ENCODE measurements at regions not wholly inside any gene's neighbourhood (a gene's known extent, or its start where the extent isn't known, plus 50 kb on each side); places are given as distances from the start of the nearest gene placed in this dataset.

DNA sequence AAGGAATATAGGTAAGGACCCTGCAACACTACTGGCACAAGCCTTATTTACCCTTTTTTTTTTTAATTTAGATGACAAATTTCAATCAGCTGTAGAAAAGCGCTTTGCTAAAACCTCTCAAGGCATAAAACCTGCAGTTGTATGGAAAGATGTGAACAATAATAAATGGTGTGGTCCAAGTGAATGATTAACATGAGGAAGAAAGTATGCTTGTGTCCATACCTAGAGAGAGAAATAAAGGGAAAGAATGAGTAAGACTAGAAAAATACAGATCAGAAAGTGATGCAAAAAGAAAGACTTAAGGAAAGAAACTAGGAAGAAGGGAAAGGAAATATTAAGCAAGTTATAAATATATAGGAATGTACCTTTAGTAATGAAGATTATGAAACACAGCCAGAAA is 119.2 kb upstream of the SCN7A start:
- H4K20me1 ChIP-seq (ENCODE audit: insufficient read depth) = no peaks in the 10 kb centered on the region
- TF ChIP-seq, protein P1, sequence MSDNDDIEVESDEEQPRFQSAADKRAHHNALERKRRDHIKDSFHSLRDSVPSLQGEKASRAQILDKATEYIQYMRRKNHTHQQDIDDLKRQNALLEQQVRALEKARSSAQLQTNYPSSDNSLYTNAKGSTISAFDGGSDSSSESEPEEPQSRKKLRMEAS (IDR thresholded peaks at IDR 0.05; ENCODE audit: low read depth) = no peak
- TF ChIP-seq, protein P2, sequence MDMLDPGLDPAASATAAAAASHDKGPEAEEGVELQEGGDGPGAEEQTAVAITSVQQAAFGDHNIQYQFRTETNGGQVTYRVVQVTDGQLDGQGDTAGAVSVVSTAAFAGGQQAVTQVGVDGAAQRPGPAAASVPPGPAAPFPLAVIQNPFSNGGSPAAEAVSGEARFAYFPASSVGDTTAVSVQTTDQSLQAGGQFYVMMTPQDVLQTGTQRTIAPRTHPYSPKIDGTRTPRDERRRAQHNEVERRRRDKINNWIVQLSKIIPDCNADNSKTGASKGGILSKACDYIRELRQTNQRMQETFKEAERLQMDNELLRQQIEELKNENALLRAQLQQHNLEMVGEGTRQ (IDR thresholded peaks at IDR 0.05; ENCODE audit: borderline replicate concordance, low read depth, low read length) = no peak
- TF ChIP-seq RCOR1 (IDR thresholded peaks at IDR 0.05; ENCODE audit: low read length) (no peak), EP300 (IDR thresholded peaks at IDR 0.05; ENCODE audit: borderline replicate concordance in 1 of 2, low read depth in 1 of 2, low read length in 1 of 2) (no peak), NRF1 (IDR thresholded peaks at IDR 0.05; ENCODE audit: low read depth, low read length) (no peak), FOXJ3 (CRISPR knock-in tag; IDR thresholded peaks at IDR 0.05) (no peak), TCF12 (IDR thresholded peaks at IDR 0.05) (no peak)
- TF ChIP-seq, protein P3, sequence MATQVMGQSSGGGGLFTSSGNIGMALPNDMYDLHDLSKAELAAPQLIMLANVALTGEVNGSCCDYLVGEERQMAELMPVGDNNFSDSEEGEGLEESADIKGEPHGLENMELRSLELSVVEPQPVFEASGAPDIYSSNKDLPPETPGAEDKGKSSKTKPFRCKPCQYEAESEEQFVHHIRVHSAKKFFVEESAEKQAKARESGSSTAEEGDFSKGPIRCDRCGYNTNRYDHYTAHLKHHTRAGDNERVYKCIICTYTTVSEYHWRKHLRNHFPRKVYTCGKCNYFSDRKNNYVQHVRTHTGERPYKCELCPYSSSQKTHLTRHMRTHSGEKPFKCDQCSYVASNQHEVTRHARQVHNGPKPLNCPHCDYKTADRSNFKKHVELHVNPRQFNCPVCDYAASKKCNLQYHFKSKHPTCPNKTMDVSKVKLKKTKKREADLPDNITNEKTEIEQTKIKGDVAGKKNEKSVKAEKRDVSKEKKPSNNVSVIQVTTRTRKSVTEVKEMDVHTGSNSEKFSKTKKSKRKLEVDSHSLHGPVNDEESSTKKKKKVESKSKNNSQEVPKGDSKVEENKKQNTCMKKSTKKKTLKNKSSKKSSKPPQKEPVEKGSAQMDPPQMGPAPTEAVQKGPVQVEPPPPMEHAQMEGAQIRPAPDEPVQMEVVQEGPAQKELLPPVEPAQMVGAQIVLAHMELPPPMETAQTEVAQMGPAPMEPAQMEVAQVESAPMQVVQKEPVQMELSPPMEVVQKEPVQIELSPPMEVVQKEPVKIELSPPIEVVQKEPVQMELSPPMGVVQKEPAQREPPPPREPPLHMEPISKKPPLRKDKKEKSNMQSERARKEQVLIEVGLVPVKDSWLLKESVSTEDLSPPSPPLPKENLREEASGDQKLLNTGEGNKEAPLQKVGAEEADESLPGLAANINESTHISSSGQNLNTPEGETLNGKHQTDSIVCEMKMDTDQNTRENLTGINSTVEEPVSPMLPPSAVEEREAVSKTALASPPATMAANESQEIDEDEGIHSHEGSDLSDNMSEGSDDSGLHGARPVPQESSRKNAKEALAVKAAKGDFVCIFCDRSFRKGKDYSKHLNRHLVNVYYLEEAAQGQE (IDR thresholded peaks at IDR 0.05; ENCODE audit: low read depth, low read length) = no peak
- no peaks in the 10 kb centered on the region; a peak in 1 of 4 replicates for H3K4me1 ChIP-seq (ENCODE audit: control insufficient read depth in 1 of 2, insufficient read depth in 2 of 2, low read depth in 1 of 2, low read length in 1 of 2)
- H3K9ac ChIP-seq = no peak overlapping the region
- H3K4me3 ChIP-seq (ENCODE audit: low read depth in 2 of 2, low read length in 1 of 2) = no peak overlapping the region
- H3K9me3 ChIP-seq = no peaks in the 10 kb centered on the region
- no peaks in the 10 kb centered on the region for H3F3A ChIP-seq (replicated peaks; ENCODE audit: insufficient read depth)
- H3K27me3 ChIP-seq (ENCODE audit: insufficient read depth) = no peaks in the 10 kb centered on the region
- CTCF ChIA-PET = interaction anchor here (1.9 kb wide), 1 partner anchor 74 kb away, joined by 5 read pairs; no protein-coding TSS in a partner anchor
- WGBS (ENCODE audit: low lambda C conversion rate) = 86% methylated on average over 1 of the region's 1 CpG
- POLR2A ChIA-PET = no interaction called here
- no peaks in the 10 kb centered on the region for H3K36me3 ChIP-seq (replicated peaks in 1 of 2; ENCODE audit: control insufficient read depth in 1 of 2, insufficient read depth in 2 of 2, low read length in 1 of 2)
- no peaks in the 10 kb centered on the region for H3K79me2 ChIP-seq (ENCODE audit: insufficient read depth)
- H3K27ac ChIP-seq (ENCODE audit: low read depth in 2 of 2, low read length in 1 of 2) = no peak overlapping the region
- DNase-seq = no peak
- no peaks in the 10 kb centered on the region for H3K9me2 ChIP-seq
- no peak overlapping the region for H2AFZ ChIP-seq (ENCODE audit: low read depth)
- no peak overlapping the region for H3K4me2 ChIP-seq

DNA sequence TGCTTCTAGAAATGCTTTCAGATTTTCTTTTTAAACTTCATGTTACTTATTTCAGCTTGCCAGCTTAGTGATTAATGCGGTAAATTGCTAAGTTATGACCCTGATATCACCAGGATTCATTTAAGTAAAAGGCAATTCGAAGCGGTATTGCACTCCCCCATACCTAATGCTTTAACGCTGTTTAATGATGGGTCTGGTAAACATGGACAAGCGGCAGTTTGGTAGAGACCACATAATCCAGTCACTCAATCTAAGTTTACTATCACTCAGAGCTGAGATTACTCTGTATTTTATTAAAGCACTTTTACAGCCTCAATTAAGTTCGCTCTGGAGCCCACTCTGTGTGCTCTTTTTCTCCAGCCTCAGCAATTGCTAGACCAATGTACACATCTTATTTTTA is 118.2 kb upstream of the SCN7A start:
- TF ChIP-seq RCOR1 (IDR thresholded peaks at IDR 0.05; ENCODE audit: low read length) (no peak), FOXM1 (IDR thresholded peaks at IDR 0.05; ENCODE audit: low read depth) (no peak), ELF1 (IDR thresholded peaks at IDR 0.05) (no peak), MXI1 (IDR thresholded peaks at IDR 0.05; ENCODE audit: low read depth, low read length) (no peak), TCF12 (IDR thresholded peaks at IDR 0.05) (no peak), EZH2phosphoT487 (IDR thresholded peaks at IDR 0.05; ENCODE audit: borderline replicate concordance, low read depth) (no peak), MEF2A (IDR thresholded peaks at IDR 0.05; ENCODE audit: borderline replicate concordance, low read depth) (no peak), SIN3A (IDR thresholded peaks at IDR 0.05; ENCODE audit: borderline replicate concordance, low read depth, low read length) (no peak), GABPA (IDR thresholded peaks at IDR 0.05; ENCODE audit: low read depth) (no peak), GATA2 (CRISPR knock-in tag; IDR thresholded peaks at IDR 0.05) (no peak), TAF1 (IDR thresholded peaks at IDR 0.05; ENCODE audit: borderline replicate concordance, low read depth, low read length) (no peak), NFIC (IDR thresholded peaks at IDR 0.05; ENCODE audit: borderline replicate concordance) (no peak)
- TF ChIP-seq, protein P4, sequence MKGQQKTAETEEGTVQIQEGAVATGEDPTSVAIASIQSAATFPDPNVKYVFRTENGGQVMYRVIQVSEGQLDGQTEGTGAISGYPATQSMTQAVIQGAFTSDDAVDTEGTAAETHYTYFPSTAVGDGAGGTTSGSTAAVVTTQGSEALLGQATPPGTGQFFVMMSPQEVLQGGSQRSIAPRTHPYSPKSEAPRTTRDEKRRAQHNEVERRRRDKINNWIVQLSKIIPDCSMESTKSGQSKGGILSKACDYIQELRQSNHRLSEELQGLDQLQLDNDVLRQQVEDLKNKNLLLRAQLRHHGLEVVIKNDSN (IDR thresholded peaks at IDR 0.05; ENCODE audit: borderline replicate concordance, low read depth) = no peak
- TF ChIP-seq, protein P1 (IDR thresholded peaks at IDR 0.05; ENCODE audit: low read depth) = no peak
- TF ChIP-seq, protein P5, sequence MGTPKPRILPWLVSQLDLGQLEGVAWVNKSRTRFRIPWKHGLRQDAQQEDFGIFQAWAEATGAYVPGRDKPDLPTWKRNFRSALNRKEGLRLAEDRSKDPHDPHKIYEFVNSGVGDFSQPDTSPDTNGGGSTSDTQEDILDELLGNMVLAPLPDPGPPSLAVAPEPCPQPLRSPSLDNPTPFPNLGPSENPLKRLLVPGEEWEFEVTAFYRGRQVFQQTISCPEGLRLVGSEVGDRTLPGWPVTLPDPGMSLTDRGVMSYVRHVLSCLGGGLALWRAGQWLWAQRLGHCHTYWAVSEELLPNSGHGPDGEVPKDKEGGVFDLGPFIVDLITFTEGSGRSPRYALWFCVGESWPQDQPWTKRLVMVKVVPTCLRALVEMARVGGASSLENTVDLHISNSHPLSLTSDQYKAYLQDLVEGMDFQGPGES (IDR thresholded peaks at IDR 0.05; ENCODE audit: low read depth, low read length) = no peak
- Histone ChIP-seq H3K79me2 (ENCODE audit: insufficient read depth) (no peaks in the 10 kb centered on the region), H3F3A (replicated peaks; ENCODE audit: insufficient read depth) (no peaks in the 10 kb centered on the region), H2AFZ (ENCODE audit: low read depth) (no peak overlapping the region), H4K20me1 (ENCODE audit: insufficient read depth) (no peaks in the 10 kb centered on the region), H3K27ac (ENCODE audit: low read depth in 2 of 2, low read length in 1 of 2) (no peak overlapping the region), H3K9me3 (no peaks in the 10 kb centered on the region), H3K9ac (no peak overlapping the region), H3K4me1 (ENCODE audit: control insufficient read depth in 1 of 2, insufficient read depth in 2 of 2, low read depth in 1 of 2, low read length in 1 of 2) (no peaks in the 10 kb centered on the region; a peak in 1 of 4 replicates), H3K27me3 (ENCODE audit: insufficient read depth) (no peaks in the 10 kb centered on the region), H3K36me3 (replicated peaks in 1 of 2; ENCODE audit: control insufficient read depth in 1 of 2, insufficient read depth in 2 of 2, low read length in 1 of 2) (no peaks in the 10 kb centered on the region), H3K4me2 (no peak overlapping the region), H3K4me3 (ENCODE audit: low read depth in 2 of 2, low read length in 1 of 2) (no peak overlapping the region), H3K9me2 (no peaks in the 10 kb centered on the region)
- DNase-seq = no peak
- CTCF ChIA-PET = interaction anchor here (1.9 kb wide), 1 partner anchor 73 kb away, joined by 5 read pairs; no protein-coding TSS in a partner anchor
- POLR2A ChIA-PET = no interaction called here
- 74% methylated on average over 6 of the region's 6 CpGs for WGBS (ENCODE audit: low lambda C conversion rate)

Measured in SK-N-SH (cell line).